Uterus (tissue), 2 donors: ENCODE measurements at regions not wholly inside any gene's neighbourhood (a gene's known extent, or its start where the extent isn't known, plus 50 kb on each side); places are given as distances from the start of the nearest gene placed in this dataset.

Experiments used
- CTCF ChIP-seq, 4 experiments: fragments of 200-600 bp in 2 of 4; fragments of 450-650 bp in 2 of 4; sonication (generic) in 2 of 4; IDR thresholded peaks; one replicate each; pipeline ENCODE4 v1.5.1; 2016 to 2019; ENCODE audit warnings: antibody characterized with exemption in 4 of 4, mild to moderate bottlenecking in 2 of 4, moderate library complexity in 1 of 4
- POLR2A ChIP-seq, 2 donors: fragments of 450-650 bp; IDR thresholded peaks; one replicate each; pipeline ENCODE4 v1.6.1; 2016; ENCODE audit warnings: antibody characterized with exemption in 2 of 2, mild to moderate bottlenecking in 1 of 2, moderate library complexity in 1 of 2

- TF ChIP-seq CTCF (IDR thresholded peaks at IDR 0.05) (no peak), POLR2A (IDR thresholded peaks at IDR 0.05) (no peak)
Observed at GRCh38 chr2:57753636-57754035, 293.0 kb upstream of the VRK2 start.
